Epithelial cell of proximal tubule (primary cell): ENCODE measurements at regions not wholly inside any gene's neighbourhood (a gene's known extent, or its start where the extent isn't known, plus 50 kb on each side); places are given as distances from the start of the nearest gene placed in this dataset.

ENCODE experiments used
- DNase-seq: peaks from one replicate; pipeline ENCODE4 v3.0.0-alpha.2; 2011; ENCODE audit warnings: low read depth
- H3K4me3 ChIP-seq: 2 replicates; pipeline ENCODE4 v1.5.1; 2011; ENCODE audit warnings: low read depth, mild to moderate bottlenecking, low read length
- CTCF ChIP-seq: conservative IDR thresholded peaks from 2 replicates; pipeline ENCODE4 v1.5.1; 2012; ENCODE audit warnings: low read depth, mild to moderate bottlenecking, low read length

GRCh38 chr1:201694608-201695335, 134.2 kb upstream of the IPO9 start:
- no peak overlapping the region for H3K4me3 ChIP-seq
- DNase-seq: no peak
- no peak for TF ChIP-seq CTCF

- no peak for DNase-seq
- no peak overlapping the region for H3K4me3 ChIP-seq
- TF ChIP-seq CTCF: no peak
These were observed 133.3 kb upstream of the IPO9 start for GRCh38 chr1:201695607-201696006.

- no peak overlapping the region for H3K4me3 ChIP-seq
- no peak for DNase-seq
- no peak for TF ChIP-seq CTCF
These were observed 132.7 kb upstream of the IPO9 start for GRCh38 chr1:201696217-201696761.

- no peak for TF ChIP-seq CTCF
- DNase-seq: no peak
These were observed 131.8 kb upstream of the IPO9 start for GRCh38 chr1:201697174-201697573.

GRCh38 chr1:201701831-201702230, 127.1 kb upstream of the IPO9 start:
- DNase-seq: no peak
- no peak overlapping the region for H3K4me3 ChIP-seq
- no peak for TF ChIP-seq CTCF

More at GRCh38 chr1:201697174-201697573, 131.8 kb upstream of the IPO9 start:
- no peak overlapping the region for H3K4me3 ChIP-seq

GRCh38 chr1:201702936-201703335, 126.0 kb upstream of the IPO9 start:
- no peak for TF ChIP-seq CTCF
- DNase-seq: no peak
- H3K4me3 ChIP-seq: no peak overlapping the region
